Spleen (tissue), 11 donors: ENCODE measurements at regions not wholly inside any gene's neighbourhood (a gene's known extent, or its start where the extent isn't known, plus 50 kb on each side); places are given as distances from the start of the nearest gene placed in this dataset.

Experiments used
- DNase-seq: peaks from one replicate; pipeline ENCODE4 v3.0.0-alpha.2; 2020
- H3K27ac ChIP-seq, 8 donors: fragments of 200-600 bp; sonication (generic) in 7 of 8; 1 replicate in 4 of 8; 2 replicates in 4 of 8; pipeline versions ENCODE4 v1.5.0 to v1.8.0; 2016 to 2021; ENCODE audit warnings: inconsistent platforms in 4 of 8, mild to moderate bottlenecking in 4 of 8, moderate library complexity in 1 of 8
- H3K27me3 ChIP-seq, 7 donors: fragments of 200-600 bp; sonication (generic) in 6 of 7; replicated peaks in 1 of 7; 1 replicate in 4 of 7; 2 replicates in 3 of 7; pipeline versions ENCODE4 v1.5.0 to v1.8.0; 2016 to 2021; ENCODE audit warnings: inconsistent platforms in 3 of 7, mild to moderate bottlenecking in 1 of 7
- H3K36me3 ChIP-seq, 6 donors: fragments of 200-600 bp; sonication (generic) in 5 of 6; 1 replicate in 4 of 6; 2 replicates in 2 of 6; pipeline versions ENCODE4 v1.5.0 to v1.8.0; 2016 to 2021; ENCODE audit warnings: inconsistent platforms in 2 of 6
- H3K4me1 ChIP-seq, 6 donors: fragments of 200-600 bp; sonication (generic) in 5 of 6; 1 replicate in 3 of 6; 2 replicates in 3 of 6; pipeline versions ENCODE4 v1.5.0 to v1.8.0; 2016 to 2021; ENCODE audit warnings: inconsistent platforms in 3 of 6
- H3K4me3 ChIP-seq, 8 donors: fragments of 200-600 bp; sonication (generic) in 7 of 8; 1 replicate in 4 of 8; 2 replicates in 4 of 8; pipeline versions ENCODE4 v1.5.0 to v1.8.0; 2016 to 2021; ENCODE audit warnings: inconsistent platforms in 4 of 8, mild to moderate bottlenecking in 4 of 8, moderate library complexity in 2 of 8
- H3K9me3 ChIP-seq, 8 donors: fragments of 200-600 bp; sonication (generic) in 7 of 8; 1 replicate in 4 of 8; 2 replicates in 4 of 8; pipeline versions ENCODE4 v1.5.0 to v1.8.0; 2016 to 2021; ENCODE audit warnings: inconsistent platforms in 4 of 8
- POLR2A ChIP-seq, 3 donors: fragments of 450-650 bp; IDR thresholded peaks; one replicate each; pipeline ENCODE4 v1.5.1; 2017; ENCODE audit warnings: antibody characterized with exemption in 3 of 3, mild to moderate bottlenecking in 1 of 3
- POLR2AphosphoS5 ChIP-seq, 3 donors: sonication (generic); formaldehyde crosslinking; IDR thresholded peaks; one replicate each; pipeline ENCODE4 v1.5.1; 2017; ENCODE audit warnings: antibody characterized with exemption in 3 of 3
- WGBS, 5 donors: extraction: QIAGEN DNeasy Blood & Tissue Kit in 3 of 5; methylation state at CpG; one replicate each; pipeline versions ENCODE4 v1.1.5 to v1.1.7; 2013 to 2018; 5-methylcytosine and 5-hydroxymethylcytosine counted together
- intact Hi-C: fragments of 100-400 bp; cut with DNase I; formaldehyde crosslinking; loops from one replicate; pipeline ENCODE4 v1.15.0; 2023; ENCODE audit warnings: low total_unique reads
- TF ChIP-seq, protein P1 (sequence below), 11 experiments: fragments of 200-600 bp in 7 of 11; fragments of 450-650 bp in 4 of 11; sonication (generic) in 4 of 11; IDR thresholded peaks in 8 of 11; conservative IDR thresholded peaks in 3 of 11; 1 replicate in 7 of 11; 2 replicates in 4 of 11; pipeline versions ENCODE4 v1.4.0 to v1.8.0; 2016 to 2021; ENCODE audit warnings: antibody characterized with exemption in 11 of 11, inconsistent platforms in 4 of 11, mild to moderate bottlenecking in 1 of 11
- donor health status: healthy with polysubstance abuse.
- donor health status: DM: no; HTN: no; CAD: no; lungs with moderate emphysema.
- donor health status: DM: no; HTN: no; CAD: no.
- donor health status: Bipolar disorder and iron deficiency.
- donor health status: healthy.
- donor health status: DM: no; HTN: no; CAD: no.
- donor health status: DM: yes; HTN: yes; CAD: no.

DNA sequence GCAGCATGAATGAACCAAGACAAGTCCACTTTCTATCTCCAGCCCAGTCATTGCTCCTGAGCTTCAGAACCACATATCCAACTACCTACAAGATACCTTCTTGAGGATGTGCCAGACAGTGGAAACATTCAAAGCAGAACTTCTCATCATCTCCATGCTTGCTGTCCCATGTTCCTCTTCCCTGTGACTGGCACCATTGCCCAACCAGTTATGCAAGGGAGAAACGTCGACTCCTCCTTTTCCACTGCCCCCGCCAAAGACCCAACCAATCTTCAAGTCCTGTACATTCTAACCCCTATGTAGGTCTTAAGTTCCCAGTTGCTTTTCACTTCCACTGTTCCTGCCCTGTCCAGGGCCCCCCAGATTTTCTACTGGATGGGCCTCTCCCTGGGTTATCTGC lies 225.7 kb downstream of the RPS24 start:
- peak in 1 of 3 donors; percentile 48 for TF ChIP-seq POLR2AphosphoS5 (IDR thresholded peaks at IDR 0.05)
- TF ChIP-seq, protein P1, sequence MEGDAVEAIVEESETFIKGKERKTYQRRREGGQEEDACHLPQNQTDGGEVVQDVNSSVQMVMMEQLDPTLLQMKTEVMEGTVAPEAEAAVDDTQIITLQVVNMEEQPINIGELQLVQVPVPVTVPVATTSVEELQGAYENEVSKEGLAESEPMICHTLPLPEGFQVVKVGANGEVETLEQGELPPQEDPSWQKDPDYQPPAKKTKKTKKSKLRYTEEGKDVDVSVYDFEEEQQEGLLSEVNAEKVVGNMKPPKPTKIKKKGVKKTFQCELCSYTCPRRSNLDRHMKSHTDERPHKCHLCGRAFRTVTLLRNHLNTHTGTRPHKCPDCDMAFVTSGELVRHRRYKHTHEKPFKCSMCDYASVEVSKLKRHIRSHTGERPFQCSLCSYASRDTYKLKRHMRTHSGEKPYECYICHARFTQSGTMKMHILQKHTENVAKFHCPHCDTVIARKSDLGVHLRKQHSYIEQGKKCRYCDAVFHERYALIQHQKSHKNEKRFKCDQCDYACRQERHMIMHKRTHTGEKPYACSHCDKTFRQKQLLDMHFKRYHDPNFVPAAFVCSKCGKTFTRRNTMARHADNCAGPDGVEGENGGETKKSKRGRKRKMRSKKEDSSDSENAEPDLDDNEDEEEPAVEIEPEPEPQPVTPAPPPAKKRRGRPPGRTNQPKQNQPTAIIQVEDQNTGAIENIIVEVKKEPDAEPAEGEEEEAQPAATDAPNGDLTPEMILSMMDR (IDR thresholded peaks at IDR 0.05 in 8 of 11, conservative IDR thresholded peaks at IDR 0.05 in 3 of 11): no peak
- Histone ChIP-seq H3K27me3 (no peaks in the 10 kb centered on the region), H3K36me3 (no peaks in the 10 kb centered on the region), H3K4me3 (no peak overlapping the region), H3K4me1 (peaks cover 0 to 29% (median 6%) of the 10 kb centered on the region in 6 donors), H3K27ac (peak overlapping the region in 4 of 8 donors; percentile 28 to 77 (median 59)), H3K9me3 (no peaks in the 10 kb centered on the region)
- DNase-seq: peak; percentile 68
- intact Hi-C loops: no loop called here
- 48 to 91% (median 64%) methylated on average over 3 of the region's 3 CpGs for WGBS, 5 donors

DNA sequence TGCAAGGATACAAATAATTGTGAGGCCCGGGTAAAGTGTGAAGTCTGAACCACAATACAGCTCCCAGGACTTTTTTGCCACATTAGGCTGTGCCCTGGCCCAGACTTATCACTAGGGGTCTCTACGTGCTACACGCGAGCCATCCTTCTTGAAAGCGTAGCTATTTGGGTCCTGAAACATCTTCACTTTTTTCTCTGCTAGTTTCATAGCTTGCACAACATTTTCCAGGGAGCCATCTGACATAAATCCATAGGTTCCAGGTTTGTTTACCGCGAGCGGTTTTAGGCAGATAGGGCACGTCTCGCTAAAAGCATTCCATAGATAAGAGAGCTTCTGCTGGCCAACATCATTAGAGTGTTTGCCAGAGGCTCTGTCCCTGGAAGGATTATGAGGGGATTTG lies 226.5 kb downstream of the RPS24 start:
- H3K9me3 ChIP-seq: no peaks in the 10 kb centered on the region
- peaks cover 0 to 28% (median 6%) of the 10 kb centered on the region in 6 donors for H3K4me1 ChIP-seq
- no peaks in the 10 kb centered on the region for H3K27me3 ChIP-seq
- TF ChIP-seq POLR2AphosphoS5 (IDR thresholded peaks at IDR 0.05) (no peak), POLR2A (IDR thresholded peaks at IDR 0.05) (no peak)
- TF ChIP-seq, protein P1 (IDR thresholded peaks at IDR 0.05 in 8 of 11, conservative IDR thresholded peaks at IDR 0.05 in 3 of 11): no peak
- 80 to 97% (median 93%) methylated on average over 10 of the region's 10 CpGs for WGBS, 5 donors
- peak; percentile 28 for DNase-seq
- no peak overlapping the region for H3K4me3 ChIP-seq
- H3K27ac ChIP-seq: peak overlapping the region in 2 of 8 donors; percentile 56 to 77
- intact Hi-C loops: no loop called here
- H3K36me3 ChIP-seq: no peaks in the 10 kb centered on the region

DNA sequence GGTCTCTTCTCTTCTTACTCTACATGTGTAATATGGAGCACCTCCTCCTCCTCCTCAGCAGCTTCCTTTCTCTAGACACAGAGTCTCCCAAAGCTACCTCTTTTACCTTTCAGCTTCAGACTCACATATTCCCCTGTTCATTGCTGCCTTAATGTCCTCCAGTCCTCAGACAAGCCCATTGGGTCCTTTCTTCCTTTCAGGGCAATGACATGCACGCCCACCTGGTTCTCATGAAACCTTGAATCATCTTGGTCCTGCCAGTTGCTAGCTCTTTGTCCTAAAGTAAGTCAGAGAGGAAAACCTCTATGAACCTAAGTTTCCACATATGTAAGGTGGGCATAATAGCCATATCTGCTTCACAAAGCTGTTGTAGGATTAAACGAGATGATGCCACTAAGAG lies 227.0 kb downstream of the RPS24 start:
- Histone ChIP-seq H3K36me3 (no peaks in the 10 kb centered on the region), H3K27ac (no peak overlapping the region), H3K9me3 (no peaks in the 10 kb centered on the region), H3K4me1 (peaks cover 0 to 23% (median 4%) of the 10 kb centered on the region in 6 donors), H3K4me3 (no peak overlapping the region), H3K27me3 (no peaks in the 10 kb centered on the region)
- DNase-seq: no peak
- TF ChIP-seq POLR2A (IDR thresholded peaks at IDR 0.05) (no peak), POLR2AphosphoS5 (IDR thresholded peaks at IDR 0.05) (no peak)
- TF ChIP-seq, protein P1 (IDR thresholded peaks at IDR 0.05 in 8 of 11, conservative IDR thresholded peaks at IDR 0.05 in 3 of 11): no peak
- 72 to 91% (median 85%) methylated on average over 2 of the region's 2 CpGs for WGBS, 5 donors
- intact Hi-C loops: no loop called here

DNA sequence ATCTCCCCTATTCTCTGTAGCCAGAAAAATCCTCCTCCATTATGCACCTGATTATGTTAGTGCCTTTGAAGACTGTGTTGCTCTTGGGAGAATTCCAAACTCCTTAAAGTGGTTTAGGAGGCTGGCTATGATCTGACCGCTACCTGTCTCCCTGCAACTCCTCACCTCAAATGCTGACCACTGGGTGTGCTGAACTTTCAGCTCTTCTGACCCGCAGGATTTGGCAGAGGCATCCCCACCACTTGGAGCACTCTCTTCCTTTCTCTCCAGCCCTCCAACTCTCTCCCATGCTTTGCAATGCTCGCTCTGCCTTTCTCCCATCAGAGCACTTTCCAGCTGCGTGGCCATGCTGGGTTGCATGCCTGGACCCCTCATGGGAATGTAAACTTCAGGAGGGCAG lies 227.6 kb downstream of the RPS24 start:
- H3K4me3 ChIP-seq: no peak overlapping the region
- H3K27me3 ChIP-seq: no peaks in the 10 kb centered on the region
- TF ChIP-seq, protein P1 (IDR thresholded peaks at IDR 0.05 in 8 of 11, conservative IDR thresholded peaks at IDR 0.05 in 3 of 11): no peak
- TF ChIP-seq POLR2AphosphoS5 (IDR thresholded peaks at IDR 0.05) (no peak), POLR2A (IDR thresholded peaks at IDR 0.05) (no peak)
- peak; percentile 24 for DNase-seq
- no peaks in the 10 kb centered on the region for H3K36me3 ChIP-seq
- peaks cover 0 to 17% (median under 1%) of the 10 kb centered on the region in 6 donors for H3K4me1 ChIP-seq
- WGBS, 5 donors: 77 to 91% (median 86%) methylated on average over 4 of the region's 4 CpGs
- intact Hi-C loops: no loop called here
- H3K27ac ChIP-seq: no peak overlapping the region
- H3K9me3 ChIP-seq: no peaks in the 10 kb centered on the region
